MM.1S (cell line): ENCODE measurements at regions not wholly inside any gene's neighbourhood (a gene's known extent, or its start where the extent isn't known, plus 50 kb on each side); places are given as distances from the start of the nearest gene placed in this dataset.

ENCODE experiments used
- CTCF ChIP-seq: fragments of 300-600 bp; sonication (generic); IDR thresholded peaks from 2 replicates; pipeline ENCODE4 v1.5.1; 2016; ENCODE audit warnings: antibody characterized with exemption, low read length, mixed read lengths
- EZH2 ChIP-seq: fragments of 300-600 bp; sonication (generic); optimal IDR thresholded peaks from 2 replicates; pipeline ENCODE3; 2017; ENCODE audit warnings: low read depth, mild to moderate bottlenecking, antibody characterized with exemption, low read length, mixed read lengths
- EZH2phosphoT487 ChIP-seq: fragments of 300-600 bp; sonication (generic); IDR thresholded peaks from 2 replicates; pipeline ENCODE4 v1.6.1; 2018; ENCODE audit warnings: antibody characterized with exemption, low read length

GRCh38 chr2:209160800-209161588, 262.9 kb upstream of the MAP2 start:
- TF ChIP-seq CTCF (no peak), EZH2 (no peak), EZH2phosphoT487 (no peak)
